Mesothelial cell of epicardium (in vitro differentiated cells): ENCODE measurements at regions not wholly inside any gene's neighbourhood (a gene's known extent, or its start where the extent isn't known, plus 50 kb on each side); places are given as distances from the start of the nearest gene placed in this dataset.

Experiments used
- DNase-seq, 2 experiments: peaks; one replicate each; pipeline ENCODE4 v3.0.0; 2021; ENCODE audit warnings: low spot score in 2 of 2; ENCODE audit not compliant: unreplicated experiment in 2 of 2
- H3K27ac Mint-ChIP-seq: 2 replicates; pipeline ENCODE4 v1.8.0; 2021; ENCODE audit warnings: mixed read lengths
- H3K27me3 Mint-ChIP-seq: 2 replicates; pipeline ENCODE4 v1.8.0; 2021; ENCODE audit warnings: low read depth, mixed read lengths
- H3K36me3 Mint-ChIP-seq: 2 replicates; pipeline ENCODE4 v1.8.0; 2021; ENCODE audit warnings: mixed read lengths
- H3K4me1 Mint-ChIP-seq: 2 replicates; pipeline ENCODE4 v1.8.0; 2021; ENCODE audit warnings: mixed read lengths
- H3K4me3 Mint-ChIP-seq: 2 replicates; pipeline ENCODE4 v1.8.0; 2021; ENCODE audit warnings: mild to moderate bottlenecking, moderate library complexity, mixed read lengths
- H3K9me3 Mint-ChIP-seq: 2 replicates; pipeline ENCODE4 v1.8.0; 2021; ENCODE audit warnings: mixed read lengths
- TF ChIP-seq, protein P1 (sequence below): fragments of 200-600 bp; sonication (generic); IDR thresholded peaks from one replicate; pipeline ENCODE4 v1.5.0; 2021; ENCODE audit warnings: antibody characterized with exemption; ENCODE audit not compliant: unreplicated experiment

DNA sequence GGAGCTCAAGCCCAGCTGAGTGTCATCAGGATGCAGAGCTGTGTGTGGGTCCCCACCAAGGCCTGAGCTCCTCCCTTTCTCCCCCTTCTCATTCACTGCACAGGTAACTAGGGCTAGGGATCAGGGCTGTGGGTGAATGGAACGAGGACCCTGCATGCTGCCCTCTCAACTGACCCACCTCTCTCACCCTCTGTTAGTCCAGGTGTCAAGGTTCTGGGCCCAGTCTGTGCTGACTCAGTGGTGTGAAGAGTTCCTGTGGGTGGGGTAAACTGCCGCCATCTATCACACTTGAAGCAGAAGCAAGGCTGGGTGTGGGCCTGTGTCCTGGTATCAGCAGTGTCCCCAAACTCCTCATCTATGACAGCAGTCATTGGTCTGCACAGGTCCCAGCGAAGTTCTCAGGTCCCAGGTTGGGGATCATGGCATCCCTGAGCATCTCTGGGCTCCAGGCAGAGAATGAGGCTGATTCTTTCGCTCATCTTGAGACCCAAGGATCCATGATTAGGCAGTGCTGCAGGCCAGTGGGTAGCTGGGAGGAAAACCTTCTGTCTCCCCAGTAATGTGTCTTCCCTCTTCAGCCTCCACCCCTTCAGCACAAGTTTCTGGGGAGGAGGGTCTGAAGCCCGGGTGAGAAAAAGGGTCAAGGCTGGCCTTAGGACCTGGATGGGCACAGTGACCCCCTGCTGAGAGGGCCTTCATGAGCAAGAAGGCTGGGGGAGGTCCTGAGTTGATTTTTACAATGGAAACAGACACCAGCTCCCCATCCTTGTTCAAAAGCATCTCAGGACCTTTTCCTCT lies 109.8 kb downstream of the ZNF280B start:
- no peak overlapping the region for H3K27ac Mint-ChIP-seq
- no peaks in the 10 kb centered on the region for H3K4me1 Mint-ChIP-seq
- H3K36me3 Mint-ChIP-seq, result no peaks in the 10 kb centered on the region
- no peaks in the 10 kb centered on the region for H3K9me3 Mint-ChIP-seq
- no peak overlapping the region for H3K4me3 Mint-ChIP-seq
- TF ChIP-seq, protein P1, sequence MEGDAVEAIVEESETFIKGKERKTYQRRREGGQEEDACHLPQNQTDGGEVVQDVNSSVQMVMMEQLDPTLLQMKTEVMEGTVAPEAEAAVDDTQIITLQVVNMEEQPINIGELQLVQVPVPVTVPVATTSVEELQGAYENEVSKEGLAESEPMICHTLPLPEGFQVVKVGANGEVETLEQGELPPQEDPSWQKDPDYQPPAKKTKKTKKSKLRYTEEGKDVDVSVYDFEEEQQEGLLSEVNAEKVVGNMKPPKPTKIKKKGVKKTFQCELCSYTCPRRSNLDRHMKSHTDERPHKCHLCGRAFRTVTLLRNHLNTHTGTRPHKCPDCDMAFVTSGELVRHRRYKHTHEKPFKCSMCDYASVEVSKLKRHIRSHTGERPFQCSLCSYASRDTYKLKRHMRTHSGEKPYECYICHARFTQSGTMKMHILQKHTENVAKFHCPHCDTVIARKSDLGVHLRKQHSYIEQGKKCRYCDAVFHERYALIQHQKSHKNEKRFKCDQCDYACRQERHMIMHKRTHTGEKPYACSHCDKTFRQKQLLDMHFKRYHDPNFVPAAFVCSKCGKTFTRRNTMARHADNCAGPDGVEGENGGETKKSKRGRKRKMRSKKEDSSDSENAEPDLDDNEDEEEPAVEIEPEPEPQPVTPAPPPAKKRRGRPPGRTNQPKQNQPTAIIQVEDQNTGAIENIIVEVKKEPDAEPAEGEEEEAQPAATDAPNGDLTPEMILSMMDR, result no peak
- DNase-seq, result no peak
- peaks cover 78% of the 10 kb centered on the region for H3K27me3 Mint-ChIP-seq

DNA sequence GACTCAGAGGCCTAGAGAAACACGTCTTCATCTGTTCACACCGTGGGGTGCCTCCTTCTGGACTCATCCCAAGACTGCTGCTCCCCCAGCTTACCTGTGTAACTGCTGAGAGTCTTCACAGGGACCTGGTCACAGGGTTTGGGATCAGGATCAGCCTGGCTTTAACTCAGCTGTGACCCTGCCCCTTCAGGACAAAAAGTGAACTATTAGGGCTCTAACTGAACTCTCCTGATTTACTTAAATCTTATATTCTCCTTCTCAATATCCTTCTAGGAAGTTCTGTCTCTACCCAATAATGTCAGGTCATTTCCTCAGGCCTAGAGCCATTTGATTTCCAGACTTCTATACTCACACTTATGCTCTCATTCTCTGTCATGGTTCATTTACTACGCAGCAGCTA lies 108.4 kb downstream of the ZNF280B start:
- H3K27me3 Mint-ChIP-seq, result peaks cover 73% of the 10 kb centered on the region
- DNase-seq, result no peak
- TF ChIP-seq, protein P1, result peak; percentile 16

DNA sequence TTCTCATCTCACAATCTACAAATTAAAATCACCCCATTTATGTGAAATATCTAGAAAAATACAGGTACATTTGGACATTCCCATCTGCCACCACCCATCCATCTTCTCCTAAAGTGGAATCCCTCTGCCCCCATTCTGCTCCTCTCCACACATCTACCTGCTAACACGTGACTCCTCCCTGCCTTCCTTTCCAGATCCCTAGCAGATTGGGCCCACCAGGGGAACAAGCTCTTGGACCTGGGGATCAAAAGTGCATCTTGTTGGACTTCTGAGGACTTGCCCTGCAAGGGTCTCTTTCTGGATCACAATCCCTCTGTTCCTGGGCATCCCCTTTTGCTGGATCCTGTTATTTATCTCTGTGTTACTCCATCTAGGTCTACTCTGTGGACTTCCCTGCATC lies 107.6 kb downstream of the ZNF280B start:
- H3K36me3 Mint-ChIP-seq, result no peaks in the 10 kb centered on the region
- H3K27me3 Mint-ChIP-seq, result peaks cover 75% of the 10 kb centered on the region
- no peaks in the 10 kb centered on the region for H3K4me1 Mint-ChIP-seq
- no peak overlapping the region for H3K27ac Mint-ChIP-seq
- no peak overlapping the region for H3K4me3 Mint-ChIP-seq
- DNase-seq, result no peak
- TF ChIP-seq, protein P1, result no peak
- H3K9me3 Mint-ChIP-seq, result no peaks in the 10 kb centered on the region

More for the DNA sequence above, 108.4 kb downstream of the ZNF280B start:
- Mint-ChIP-seq H3K4me1 (no peaks in the 10 kb centered on the region), H3K27ac (no peak overlapping the region), H3K36me3 (no peaks in the 10 kb centered on the region), H3K4me3 (no peak overlapping the region), H3K9me3 (no peaks in the 10 kb centered on the region)

DNA sequence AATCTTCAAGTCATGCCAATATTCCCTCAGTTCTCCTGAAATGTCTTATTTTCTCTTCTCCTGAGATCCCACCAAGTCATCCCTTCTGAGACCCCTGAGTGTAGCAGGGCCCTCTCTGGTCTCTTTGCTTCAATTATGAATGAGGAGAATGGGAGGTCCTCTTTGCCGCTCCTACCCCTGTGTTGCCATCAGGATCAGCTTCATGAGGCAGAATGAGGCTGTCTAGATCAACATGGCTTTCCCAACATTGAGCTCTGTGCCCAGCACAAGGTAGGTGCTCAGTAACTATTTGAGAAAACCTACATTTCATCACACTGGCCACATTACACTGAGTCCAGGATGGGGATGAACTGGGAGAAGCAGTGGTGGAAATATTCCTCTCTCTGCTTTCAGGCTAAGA lies 107.2 kb downstream of the ZNF280B start:
- Mint-ChIP-seq H3K36me3 (no peaks in the 10 kb centered on the region), H3K27ac (no peak overlapping the region), H3K4me1 (no peaks in the 10 kb centered on the region), H3K9me3 (no peaks in the 10 kb centered on the region), H3K27me3 (peaks cover 76% of the 10 kb centered on the region), H3K4me3 (no peak overlapping the region)
- TF ChIP-seq, protein P1, result no peak
- no peak for DNase-seq

DNA sequence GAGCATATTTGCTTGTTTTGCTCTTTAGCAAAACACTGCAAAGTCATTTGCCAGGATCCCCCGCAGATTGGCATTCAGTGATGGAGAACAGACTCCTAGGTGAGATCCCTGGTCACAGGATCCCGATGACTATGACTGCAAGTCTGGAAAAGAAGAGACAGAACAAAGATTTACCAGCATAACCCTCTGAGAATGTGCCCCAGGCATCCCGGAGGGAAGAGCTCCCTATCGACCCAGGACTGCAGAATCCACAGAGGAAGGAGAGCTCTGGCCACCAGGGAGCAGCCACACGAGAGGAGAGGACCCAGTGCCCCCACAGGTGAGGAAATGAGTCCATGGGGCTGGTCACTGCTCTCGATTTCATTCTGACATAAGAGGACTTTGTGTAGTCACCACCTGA lies 105.2 kb downstream of the ZNF280B start:
- TF ChIP-seq, protein P1, result no peak
- Mint-ChIP-seq H3K9me3 (no peaks in the 10 kb centered on the region), H3K27ac (no peak overlapping the region), H3K4me1 (no peaks in the 10 kb centered on the region), H3K4me3 (no peak overlapping the region), H3K27me3 (peaks cover 79% of the 10 kb centered on the region), H3K36me3 (no peaks in the 10 kb centered on the region)
- DNase-seq, result no peak

DNA sequence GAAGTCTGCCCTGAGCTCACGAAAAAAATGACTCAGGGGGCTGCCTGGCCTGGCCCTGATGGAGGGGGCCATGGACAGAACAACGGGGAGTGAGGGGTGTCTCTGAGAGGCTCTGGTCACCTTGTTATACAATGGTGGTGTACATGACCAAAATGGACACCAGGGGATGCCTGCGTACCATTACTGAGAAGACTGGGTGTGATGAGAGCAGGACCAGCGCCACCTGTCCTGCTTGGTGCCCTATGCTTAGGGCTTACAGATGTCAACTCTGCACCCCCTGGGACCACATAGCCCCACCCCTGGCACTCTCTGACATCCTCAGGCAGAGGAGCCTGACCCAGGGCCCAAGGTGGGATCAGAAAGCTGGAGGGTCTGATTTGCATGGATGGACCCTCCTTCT lies 104.8 kb downstream of the ZNF280B start:
- Mint-ChIP-seq H3K27ac (no peak overlapping the region), H3K4me1 (no peaks in the 10 kb centered on the region), H3K27me3 (peaks cover 80% of the 10 kb centered on the region), H3K9me3 (no peaks in the 10 kb centered on the region), H3K4me3 (no peak overlapping the region), H3K36me3 (no peaks in the 10 kb centered on the region)
- TF ChIP-seq, protein P1, result no peak
- no peak for DNase-seq
